ENCODE measurements at regions not wholly inside any gene's neighbourhood (a gene's known extent, or its start where the extent isn't known, plus 50 kb on each side); places are given as distances from the start of the nearest gene placed in this dataset.

DNA sequence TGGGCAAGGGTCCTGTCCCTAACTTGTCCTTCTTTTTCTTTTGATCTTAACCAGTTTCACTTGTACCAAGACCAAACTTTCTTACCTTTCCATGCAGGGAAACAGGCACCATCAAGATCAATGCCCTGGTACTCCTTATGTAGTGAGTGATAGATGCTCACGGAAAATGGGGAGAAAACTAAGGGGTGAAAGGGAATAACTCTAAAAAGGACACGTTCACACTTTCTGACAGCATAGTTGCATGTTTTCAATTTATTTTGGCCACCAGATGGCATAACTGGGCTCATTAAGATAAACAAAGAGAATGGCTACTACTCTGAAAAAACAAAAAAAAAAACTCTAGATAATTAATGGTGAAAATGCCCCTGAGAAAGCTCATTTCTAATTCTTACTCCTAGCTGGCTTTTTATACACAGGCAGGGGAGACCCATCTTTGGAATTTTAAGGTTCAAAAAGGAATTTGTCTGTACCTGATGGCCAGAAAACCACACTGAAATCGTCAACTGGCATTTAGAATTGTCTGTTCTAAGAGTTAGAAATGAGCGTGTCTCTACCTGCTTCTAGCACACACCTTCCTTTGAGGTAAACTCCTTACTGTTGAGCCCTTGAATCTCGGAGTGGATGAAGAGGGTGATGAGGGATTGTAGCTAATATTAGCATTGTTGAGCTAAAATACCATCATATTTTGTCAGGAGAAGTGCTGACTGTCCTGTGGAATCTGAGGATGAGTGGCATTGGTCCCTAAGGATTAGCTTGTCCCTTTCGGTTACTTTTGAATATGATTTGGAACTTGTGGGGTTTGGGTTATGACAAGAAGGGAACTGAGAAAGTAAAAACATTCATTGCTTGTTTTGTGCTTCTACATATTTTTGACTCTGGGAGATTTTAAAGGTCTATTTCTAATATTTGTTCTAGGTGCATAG is 62.2 kb upstream of the DDR1 start:
- intact Hi-C loops (cut with DNase I) = loop anchor here in 2 of 3 donors (5.0 to 10.0 kb wide), 2 partner anchors 263 to 265 kb away; no protein-coding TSS in a partner anchor
- Histone ChIP-seq H3K36me3 (no peaks in the 10 kb centered on the region), H3K27me3 (no peaks in the 10 kb centered on the region), H3K4me3 (no peak overlapping the region), H3K27ac (no peak overlapping the region), H3K9me3 (no peaks in the 10 kb centered on the region), H3K4me1 (peaks cover 0 to 8% (median 4%) of the 10 kb centered on the region in 3 donors)
- peak; percentile 44 to 75 (median 64) for ATAC-seq
- no peak for FAIRE-seq
- TF ChIP-seq, protein P1, sequence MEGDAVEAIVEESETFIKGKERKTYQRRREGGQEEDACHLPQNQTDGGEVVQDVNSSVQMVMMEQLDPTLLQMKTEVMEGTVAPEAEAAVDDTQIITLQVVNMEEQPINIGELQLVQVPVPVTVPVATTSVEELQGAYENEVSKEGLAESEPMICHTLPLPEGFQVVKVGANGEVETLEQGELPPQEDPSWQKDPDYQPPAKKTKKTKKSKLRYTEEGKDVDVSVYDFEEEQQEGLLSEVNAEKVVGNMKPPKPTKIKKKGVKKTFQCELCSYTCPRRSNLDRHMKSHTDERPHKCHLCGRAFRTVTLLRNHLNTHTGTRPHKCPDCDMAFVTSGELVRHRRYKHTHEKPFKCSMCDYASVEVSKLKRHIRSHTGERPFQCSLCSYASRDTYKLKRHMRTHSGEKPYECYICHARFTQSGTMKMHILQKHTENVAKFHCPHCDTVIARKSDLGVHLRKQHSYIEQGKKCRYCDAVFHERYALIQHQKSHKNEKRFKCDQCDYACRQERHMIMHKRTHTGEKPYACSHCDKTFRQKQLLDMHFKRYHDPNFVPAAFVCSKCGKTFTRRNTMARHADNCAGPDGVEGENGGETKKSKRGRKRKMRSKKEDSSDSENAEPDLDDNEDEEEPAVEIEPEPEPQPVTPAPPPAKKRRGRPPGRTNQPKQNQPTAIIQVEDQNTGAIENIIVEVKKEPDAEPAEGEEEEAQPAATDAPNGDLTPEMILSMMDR (IDR thresholded peaks at IDR 0.05) = peak; percentile 16 to 31 (median 28)
- DNase-seq = no peak
- 35 to 39% methylated on average over 6 of the region's 6 CpGs for WGBS, 2 donors

DNA sequence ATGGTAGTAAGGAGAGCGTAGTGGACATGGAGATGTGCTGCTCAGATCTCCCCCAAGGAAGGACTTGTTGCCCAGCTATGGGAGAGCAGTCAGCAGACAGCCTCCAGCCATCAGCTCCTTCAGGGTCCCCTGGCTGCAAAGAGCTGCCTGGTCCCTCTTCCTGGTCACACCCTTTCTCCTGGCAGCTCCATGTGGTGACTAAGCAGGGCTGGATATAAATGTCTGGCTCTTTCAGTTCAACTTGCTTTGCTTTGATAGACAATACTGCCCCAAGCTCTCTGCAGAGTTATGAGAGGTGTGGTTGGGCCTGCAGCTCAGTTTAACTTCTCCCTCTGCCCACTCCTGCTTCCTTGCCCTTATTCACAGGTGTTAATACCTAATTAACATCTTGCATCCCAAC is 64.1 kb upstream of the DDR1 start:
- DNase-seq = no peak
- Histone ChIP-seq H3K9me3 (no peaks in the 10 kb centered on the region), H3K4me3 (no peak overlapping the region), H3K36me3 (no peaks in the 10 kb centered on the region), H3K4me1 (peaks cover 0 to 8% (median 4%) of the 10 kb centered on the region in 3 donors), H3K27me3 (no peaks in the 10 kb centered on the region), H3K27ac (no peak overlapping the region)
- peak in 3 of 4 donors; percentile 69 to 74 (median 72) for ATAC-seq
- TF ChIP-seq, protein P1 (IDR thresholded peaks at IDR 0.05) = no peak
- intact Hi-C loops (cut with DNase I) = loop anchor here in 2 of 3 donors (5.0 to 10.0 kb wide), 2 partner anchors 265 to 267 kb away; no protein-coding TSS in a partner anchor
- WGBS, 2 donors = 93 to 100% methylated on average over 1 of the region's 1 CpG
- no peak for FAIRE-seq

DNA sequence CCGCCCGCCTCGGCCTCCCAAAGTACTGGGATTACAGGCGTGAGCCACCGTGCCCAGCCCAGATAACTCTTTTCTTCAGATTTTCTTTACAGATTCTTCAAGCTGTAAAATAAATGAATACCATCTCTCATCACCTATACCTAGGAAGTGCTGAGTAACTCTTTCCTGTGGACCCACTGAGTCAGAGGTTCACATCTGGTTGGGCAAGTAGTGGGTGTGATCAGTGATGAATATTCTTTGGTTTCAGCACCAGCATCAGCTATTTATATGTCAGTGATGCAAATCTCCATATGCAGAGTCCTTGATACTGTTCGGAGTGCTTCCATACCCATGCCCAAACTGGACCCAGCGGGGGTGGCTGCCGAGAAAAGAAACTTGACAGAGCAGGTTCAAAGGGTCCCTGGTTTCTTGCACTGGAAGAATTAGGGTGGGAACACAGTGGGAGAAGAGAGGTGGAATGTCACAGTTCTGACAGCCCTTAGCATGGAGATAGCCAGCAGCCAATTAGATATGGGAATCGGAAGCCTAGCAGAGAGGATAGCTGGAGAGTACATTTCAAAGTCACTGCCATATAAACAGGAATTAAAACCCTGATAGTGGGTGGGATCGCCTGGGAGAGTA is 64.9 kb upstream of the DDR1 start:
- Histone ChIP-seq H3K9me3 (no peaks in the 10 kb centered on the region), H3K27ac (no peak overlapping the region), H3K4me1 (peaks cover 0 to 8% (median 4%) of the 10 kb centered on the region in 3 donors), H3K4me3 (no peak overlapping the region), H3K27me3 (no peaks in the 10 kb centered on the region), H3K36me3 (no peaks in the 10 kb centered on the region)
- WGBS, 2 donors = 89 to 90% methylated on average over 10 of the region's 10 CpGs
- FAIRE-seq (no peak), DNase-seq (no peak), ATAC-seq (no peak)
- TF ChIP-seq, protein P1 (IDR thresholded peaks at IDR 0.05) = no peak
- intact Hi-C loops (cut with DNase I) = no loop called here

DNA sequence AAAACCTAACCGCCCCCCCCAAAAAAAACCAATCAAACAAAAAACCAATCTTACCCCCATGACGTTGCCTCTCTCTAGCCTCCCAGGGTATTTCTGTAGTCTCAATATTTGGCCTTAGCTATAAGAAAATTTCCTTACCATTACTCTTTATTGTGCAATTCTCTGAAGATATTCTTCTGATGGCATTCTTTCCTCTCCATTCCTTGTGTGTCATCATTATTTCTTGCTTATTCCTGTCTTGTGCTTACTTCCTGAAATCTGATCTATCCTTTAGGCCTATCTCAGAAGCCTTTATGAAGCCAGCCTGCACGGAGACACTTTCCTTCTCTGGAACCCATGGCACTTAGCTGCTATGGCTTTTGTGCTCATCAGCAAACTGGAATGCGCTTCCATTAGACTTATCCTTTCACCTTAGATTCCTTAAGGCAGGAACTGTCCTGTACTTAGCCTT is 65.9 kb upstream of the DDR1 start:
- Histone ChIP-seq H3K27ac (peak overlapping the region in 1 of 4 donors; percentile 41), H3K27me3 (no peaks in the 10 kb centered on the region), H3K9me3 (no peaks in the 10 kb centered on the region), H3K4me1 (peaks cover 0 to 11% (median 8%) of the 10 kb centered on the region in 3 donors), H3K36me3 (no peaks in the 10 kb centered on the region), H3K4me3 (no peak overlapping the region)
- ATAC-seq (peak in 2 of 4 donors; percentile 18 to 42), DNase-seq (no peak), FAIRE-seq (no peak)
- intact Hi-C loops (cut with DNase I) = no loop called here
- 78 to 86% methylated on average over 4 of the region's 4 CpGs for WGBS, 2 donors
- TF ChIP-seq, protein P1 (IDR thresholded peaks at IDR 0.05) = no peak
